ENCODE measurements at regions not wholly inside any gene's neighbourhood (a gene's known extent, or its start where the extent isn't known, plus 50 kb on each side); places are given as distances from the start of the nearest gene placed in this dataset.

DNA sequence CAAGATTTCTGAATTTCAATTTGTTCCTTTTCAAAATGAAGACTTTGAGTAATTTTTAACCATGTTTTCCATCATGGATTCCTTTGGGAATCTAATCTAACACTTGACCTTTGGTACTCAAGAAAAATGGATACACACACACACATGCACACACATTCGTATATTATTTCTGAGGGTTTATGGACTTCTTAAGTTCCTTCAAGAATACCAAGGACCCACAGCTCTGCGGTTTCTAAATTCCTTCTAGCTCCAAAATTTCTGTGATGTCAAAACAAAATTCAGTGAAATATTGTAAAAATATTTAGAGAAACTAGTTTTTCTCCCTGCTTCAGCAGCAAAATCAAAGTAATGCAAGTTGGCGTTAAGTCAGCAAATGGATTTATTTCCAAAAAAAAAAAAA lies 98.3 kb upstream of the FAM13C start:
- TF ChIP-seq, protein P1, sequence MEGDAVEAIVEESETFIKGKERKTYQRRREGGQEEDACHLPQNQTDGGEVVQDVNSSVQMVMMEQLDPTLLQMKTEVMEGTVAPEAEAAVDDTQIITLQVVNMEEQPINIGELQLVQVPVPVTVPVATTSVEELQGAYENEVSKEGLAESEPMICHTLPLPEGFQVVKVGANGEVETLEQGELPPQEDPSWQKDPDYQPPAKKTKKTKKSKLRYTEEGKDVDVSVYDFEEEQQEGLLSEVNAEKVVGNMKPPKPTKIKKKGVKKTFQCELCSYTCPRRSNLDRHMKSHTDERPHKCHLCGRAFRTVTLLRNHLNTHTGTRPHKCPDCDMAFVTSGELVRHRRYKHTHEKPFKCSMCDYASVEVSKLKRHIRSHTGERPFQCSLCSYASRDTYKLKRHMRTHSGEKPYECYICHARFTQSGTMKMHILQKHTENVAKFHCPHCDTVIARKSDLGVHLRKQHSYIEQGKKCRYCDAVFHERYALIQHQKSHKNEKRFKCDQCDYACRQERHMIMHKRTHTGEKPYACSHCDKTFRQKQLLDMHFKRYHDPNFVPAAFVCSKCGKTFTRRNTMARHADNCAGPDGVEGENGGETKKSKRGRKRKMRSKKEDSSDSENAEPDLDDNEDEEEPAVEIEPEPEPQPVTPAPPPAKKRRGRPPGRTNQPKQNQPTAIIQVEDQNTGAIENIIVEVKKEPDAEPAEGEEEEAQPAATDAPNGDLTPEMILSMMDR (IDR thresholded peaks at IDR 0.05), result no peak
- TF ChIP-seq EP300 (IDR thresholded peaks at IDR 0.05) (no peak), POLR2A (IDR thresholded peaks at IDR 0.05) (no peak)
